ENCODE measurements at regions not wholly inside any gene's neighbourhood (a gene's known extent, or its start where the extent isn't known, plus 50 kb on each side); places are given as distances from the start of the nearest gene placed in this dataset.

DNA sequence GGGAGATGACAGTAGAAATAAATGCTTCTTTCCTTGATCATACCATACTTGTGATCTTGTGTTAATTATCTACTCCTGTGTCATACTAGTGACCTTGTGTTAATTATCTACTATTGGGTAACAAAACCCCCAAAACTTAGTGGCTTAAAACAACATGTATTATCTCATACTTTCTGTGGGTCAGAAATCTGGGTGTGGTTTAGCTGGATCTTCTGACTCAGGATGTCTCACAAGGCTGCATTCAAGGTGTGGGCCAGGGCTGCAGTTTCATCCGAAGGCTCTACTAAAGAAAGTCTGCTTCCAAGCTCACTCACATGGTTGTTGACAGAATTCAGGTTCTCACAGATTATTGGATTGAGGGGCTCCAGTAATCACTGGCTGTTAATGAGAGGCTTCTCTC lies 70.3 kb upstream of the NDP start:
- TF ChIP-seq CTCF (IDR thresholded peaks at IDR 0.05; ENCODE audit: extremely low read depth in 1 of 2, insufficient read depth in 1 of 2, low read depth in 1 of 2, low read length in 2 of 2) (no peak), POLR2A (IDR thresholded peaks at IDR 0.05; ENCODE audit: low read depth, low read length) (no peak), EZH2 (IDR thresholded peaks at IDR 0.05; ENCODE audit: borderline replicate concordance, low read depth, low read length, severe bottlenecking) (no peak), POLR2AphosphoS5 (IDR thresholded peaks at IDR 0.05; ENCODE audit: insufficient read depth, low read depth, low read length) (no peak), FOS (IDR thresholded peaks at IDR 0.05; ENCODE audit: borderline replicate concordance, insufficient read depth, low read length) (no peak), MYC (IDR thresholded peaks at IDR 0.05; ENCODE audit: low read depth, low read length) (no peak), GATA2 (IDR thresholded peaks at IDR 0.05; ENCODE audit: insufficient read depth, insufficient read length, low read depth, low read length) (no peak), JUN (IDR thresholded peaks at IDR 0.05; ENCODE audit: borderline replicate concordance, insufficient read depth, insufficient read length, low read depth) (no peak)
- TF ChIP-seq, protein P1, sequence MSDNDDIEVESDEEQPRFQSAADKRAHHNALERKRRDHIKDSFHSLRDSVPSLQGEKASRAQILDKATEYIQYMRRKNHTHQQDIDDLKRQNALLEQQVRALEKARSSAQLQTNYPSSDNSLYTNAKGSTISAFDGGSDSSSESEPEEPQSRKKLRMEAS (IDR thresholded peaks at IDR 0.05; ENCODE audit: insufficient read depth, insufficient read length): no peak
